ENCODE measurements at regions not wholly inside any gene's neighbourhood (a gene's known extent, or its start where the extent isn't known, plus 50 kb on each side); places are given as distances from the start of the nearest gene placed in this dataset.

DNA sequence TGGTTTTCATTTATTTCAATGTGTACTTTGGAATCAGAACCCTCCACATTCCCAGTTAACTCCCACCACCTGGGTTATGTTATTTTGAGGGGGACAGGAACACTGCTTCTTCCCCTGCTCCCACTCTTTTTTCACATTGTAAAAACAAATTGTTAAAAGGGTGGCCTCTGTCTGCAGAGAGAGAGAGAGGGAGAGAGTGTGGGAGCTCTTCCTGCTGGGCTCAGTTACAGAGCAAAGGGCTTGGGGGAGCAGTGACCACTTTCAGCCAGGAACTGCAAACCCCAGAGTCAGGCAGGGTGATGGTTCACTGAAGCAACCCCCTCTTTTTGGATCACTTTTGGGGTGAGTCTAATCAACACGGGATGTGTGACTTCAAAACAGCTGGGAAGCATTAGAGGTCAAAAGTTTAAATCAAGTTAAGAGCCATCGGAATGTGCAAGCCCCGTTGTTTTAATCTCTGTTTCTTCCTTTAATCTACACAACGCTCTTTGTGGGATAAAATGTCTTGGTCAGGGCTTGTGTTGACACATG, 577.0 kb upstream of the CDH11 start:
- TF ChIP-seq ZNF121 (CRISPR knock-in tag; IDR thresholded peaks at IDR 0.05) (no peak), IRF2 (CRISPR knock-in tag; IDR thresholded peaks at IDR 0.05; ENCODE audit: borderline replicate concordance, low read depth) (no peak), ELF4 (CRISPR knock-in tag; IDR thresholded peaks at IDR 0.05; ENCODE audit: low read depth) (no peak), OVOL2 (CRISPR knock-in tag; IDR thresholded peaks at IDR 0.05; ENCODE audit: borderline replicate concordance) (no peak), SP1 (CRISPR knock-in tag; conservative IDR thresholded peaks at IDR 0.05) (no peak), ESRRA (CRISPR knock-in tag; IDR thresholded peaks at IDR 0.05; ENCODE audit: borderline replicate concordance) (no peak)
- TF ChIP-seq, protein P1, sequence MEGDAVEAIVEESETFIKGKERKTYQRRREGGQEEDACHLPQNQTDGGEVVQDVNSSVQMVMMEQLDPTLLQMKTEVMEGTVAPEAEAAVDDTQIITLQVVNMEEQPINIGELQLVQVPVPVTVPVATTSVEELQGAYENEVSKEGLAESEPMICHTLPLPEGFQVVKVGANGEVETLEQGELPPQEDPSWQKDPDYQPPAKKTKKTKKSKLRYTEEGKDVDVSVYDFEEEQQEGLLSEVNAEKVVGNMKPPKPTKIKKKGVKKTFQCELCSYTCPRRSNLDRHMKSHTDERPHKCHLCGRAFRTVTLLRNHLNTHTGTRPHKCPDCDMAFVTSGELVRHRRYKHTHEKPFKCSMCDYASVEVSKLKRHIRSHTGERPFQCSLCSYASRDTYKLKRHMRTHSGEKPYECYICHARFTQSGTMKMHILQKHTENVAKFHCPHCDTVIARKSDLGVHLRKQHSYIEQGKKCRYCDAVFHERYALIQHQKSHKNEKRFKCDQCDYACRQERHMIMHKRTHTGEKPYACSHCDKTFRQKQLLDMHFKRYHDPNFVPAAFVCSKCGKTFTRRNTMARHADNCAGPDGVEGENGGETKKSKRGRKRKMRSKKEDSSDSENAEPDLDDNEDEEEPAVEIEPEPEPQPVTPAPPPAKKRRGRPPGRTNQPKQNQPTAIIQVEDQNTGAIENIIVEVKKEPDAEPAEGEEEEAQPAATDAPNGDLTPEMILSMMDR (IDR thresholded peaks at IDR 0.05), result no peak

Measured in WTC11 (cell line).